HCT116 (cell line): ENCODE measurements at regions not wholly inside any gene's neighbourhood (a gene's known extent, or its start where the extent isn't known, plus 50 kb on each side); places are given as distances from the start of the nearest gene placed in this dataset.

Experiments used
- ATAC-seq: fragments of 200-7000 bp; cut with Tn5 transposase; 2 replicates; pipeline ENCODE4 v1.9.1; 2020; ENCODE audit warnings: mild to moderate bottlenecking, moderate library complexity
- BruUV-seq: library from RNA; stranded (reverse); fragments of 400-500 nt; replicated peaks from 2 replicates; lab custom pipeline; 2021; lab: Mats Ljungman, UMichigan
- CTCF ChIA-PET: fragments of 300-600 bp; sonication (Branson Sonifier 250); formaldehyde crosslinking; loops from one replicate; lab custom pipeline; 2021; ENCODE audit warnings: antibody characterized with exemption; lab: Charles Lee
- POLR2A ChIA-PET: fragments of 300-600, 350-600 bp; sonication (Branson Sonifier 250); formaldehyde crosslinking; loops from one replicate; lab custom pipeline; 2021; ENCODE audit warnings: antibody characterized with exemption; lab: Charles Lee
- RAD21 ChIA-PET, 2 experiments: fragments of 300-600 bp; sonication (Branson Sonifier 250); formaldehyde crosslinking; loops; one replicate each; lab custom pipeline; 2023; ENCODE audit warnings: low total read pairs in 2 of 2; ENCODE audit not compliant: uncharacterized antibody in 2 of 2, unreplicated experiment in 2 of 2, low non-redundant PET in 1 of 2; lab: Charles Lee
- DNase-seq: peaks from one replicate; pipeline ENCODE4 v3.0.0-alpha.2; 2010; ENCODE audit warnings: low read depth, low spot score
- H2AFZ ChIP-seq: fragments of 200-600 bp; shearing (Covaris generic), sonication (generic); 2 replicates; pipeline ENCODE4 v1.6.1; 2017; ENCODE audit warnings: low read depth, mixed run types, mixed read lengths, antibody characterized with exemption, low read length; ENCODE audit not compliant: poor library complexity, severe bottlenecking
- H3K27ac ChIP-seq: 2 replicates; pipeline ENCODE4 v1.5.1; 2012; ENCODE audit warnings: low read depth, low read length
- H3K27me3 ChIP-seq: fragments of 200-600 bp; sonication (generic); 2 replicates; pipeline ENCODE4 v1.6.1; 2016; ENCODE audit warnings: mixed run types, low read length, mixed read lengths; ENCODE audit not compliant: insufficient read depth
- H3K36me3 ChIP-seq, 2 experiments: fragments of 200-500 bp in 1 of 2; fragments of 200-600 bp in 1 of 2; sonication (Bioruptor generic) in 1 of 2; sonication (generic) in 1 of 2; 2 replicates each; pipeline versions ENCODE4 v1.5.1 to v1.6.1; 2014 to 2016; ENCODE audit warnings: low read length in 2 of 2, inconsistent platforms in 1 of 2, mixed read lengths in 1 of 2, mixed run types in 1 of 2; ENCODE audit not compliant: insufficient read depth in 2 of 2, control insufficient read depth in 1 of 2
- H3K4me1 ChIP-seq, 2 experiments: fragments of 200-600 bp in 1 of 2; sonication (generic) in 1 of 2; 2 replicates each; pipeline versions ENCODE4 v1.5.1 to v1.6.1; 2012 to 2017; ENCODE audit warnings: low read length in 2 of 2, inconsistent platforms in 1 of 2, mild to moderate bottlenecking in 1 of 2, mixed read lengths in 1 of 2, mixed run types in 1 of 2, moderate library complexity in 1 of 2; ENCODE audit not compliant: insufficient read depth in 2 of 2, control insufficient read depth in 1 of 2
- H3K4me2 ChIP-seq: fragments of 200-600 bp; sonication (generic); 2 replicates; pipeline ENCODE4 v1.6.1; 2017; ENCODE audit warnings: mixed run types, low read length, mixed read lengths
- H3K4me3 ChIP-seq, 2 experiments: fragments of 200-600 bp in 1 of 2; sonication (generic) in 1 of 2; replicated peaks in 1 of 2; 2 replicates each; pipeline ENCODE4 v1.5.1; 2011 to 2016; ENCODE audit warnings: low read length in 2 of 2, control low read depth in 1 of 2, low read depth in 1 of 2, mild to moderate bottlenecking in 1 of 2, mixed read lengths in 1 of 2, mixed run types in 1 of 2
- H3K79me2 ChIP-seq: fragments of 200-600 bp; sonication (generic); 2 replicates; pipeline ENCODE4 v1.6.1; 2017; ENCODE audit warnings: mild to moderate bottlenecking, mixed run types, low read length, moderate library complexity, mixed read lengths; ENCODE audit not compliant: insufficient read depth
- H3K9ac ChIP-seq: fragments of 200-600 bp; sonication (generic); 2 replicates; pipeline ENCODE4 v1.6.1; 2016; ENCODE audit warnings: low read length, mixed read lengths
- H3K9me2 ChIP-seq: fragments of 200-600 bp; sonication (generic), shearing (Covaris generic); 2 replicates; pipeline ENCODE4 v1.6.1; 2017; ENCODE audit warnings: mixed run types, mild to moderate bottlenecking, moderate library complexity; ENCODE audit not compliant: insufficient read depth
- H3K9me3 ChIP-seq, 2 experiments: fragments of 200-500 bp in 1 of 2; fragments of 200-600 bp in 1 of 2; sonication (Bioruptor generic) in 1 of 2; sonication (generic) in 1 of 2; 2 replicates each; pipeline ENCODE4 v1.6.1; 2014 to 2017; ENCODE audit warnings: low read length in 2 of 2, mixed read lengths in 2 of 2, inconsistent platforms in 1 of 2, low read depth in 1 of 2, mild to moderate bottlenecking in 1 of 2, mixed run types in 1 of 2, moderate library complexity in 1 of 2; ENCODE audit not compliant: control insufficient read depth in 1 of 2, insufficient read depth in 1 of 2
- H4K20me1 ChIP-seq: fragments of 200-600 bp; sonication (generic), shearing (Covaris generic); 2 replicates; pipeline ENCODE4 v1.6.1; 2017; ENCODE audit warnings: mixed run types, mild to moderate bottlenecking, moderate library complexity; ENCODE audit not compliant: insufficient read depth
- MAX ChIP-seq: IDR thresholded peaks from 2 replicates; pipeline ENCODE4 v1.6.1; 2012
- RAD21 ChIP-seq: IDR thresholded peaks from 2 replicates; pipeline ENCODE4 v1.6.1; 2012; ENCODE audit warnings: low read depth, mild to moderate bottlenecking
- ZBTB33 ChIP-seq: IDR thresholded peaks from 2 replicates; pipeline ENCODE4 v1.6.1; 2011; ENCODE audit warnings: mild to moderate bottlenecking, low read length, moderate library complexity; ENCODE audit not compliant: insufficient replicate concordance; ENCODE audit errors: extremely low read depth
- intact Hi-C: fragments of 100-400 bp; cut with micrococcal nuclease; formaldehyde crosslinking; loops from 2 replicates; pipeline ENCODE4 v1.10.0; 2022
- TF ChIP-seq, protein P1 (sequence below): IDR thresholded peaks from 2 replicates; pipeline ENCODE4 v1.6.1; 2012; ENCODE audit warnings: low read depth

DNA sequence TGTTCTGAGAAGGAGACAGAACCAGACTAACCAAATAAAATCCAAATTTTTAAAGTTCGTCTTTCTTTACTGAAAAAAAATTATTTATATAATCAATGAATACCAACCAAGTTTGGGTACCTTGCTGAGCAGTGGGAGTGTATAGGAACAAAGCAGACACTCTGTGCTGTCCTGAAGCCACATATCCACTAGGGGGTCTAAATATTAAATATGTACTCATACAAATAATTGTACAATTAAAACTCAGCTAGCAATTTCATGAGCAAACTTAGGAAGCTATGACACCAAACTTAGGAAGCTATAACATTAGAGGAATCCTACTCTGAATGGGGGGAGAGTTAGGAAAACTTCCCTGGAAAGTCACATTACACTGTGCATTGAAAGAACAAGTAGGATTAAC, 582.0 kb upstream of the EPHA5 start:
- Histone ChIP-seq H3K4me1 (no peaks in the 10 kb centered on the region), H4K20me1 (no peaks in the 10 kb centered on the region), H3K9me2 (no peaks in the 10 kb centered on the region), H3K9ac (no peak overlapping the region), H3K36me3 (no peaks in the 10 kb centered on the region), H3K79me2 (no peaks in the 10 kb centered on the region), H2AFZ (no peak overlapping the region), H3K4me2 (no peak overlapping the region), H3K27ac (no peak overlapping the region), H3K9me3 (no peaks in the 10 kb centered on the region), H3K4me3 (no peak overlapping the region), H3K27me3 (no peaks in the 10 kb centered on the region)
- no peak for TF ChIP-seq MAX
- BruUV-seq = no TSS peak
- DNase-seq (no peak), ATAC-seq (no peak)
- intact Hi-C loops = no loop called here
- RAD21 ChIA-PET = no interaction called here
- POLR2A ChIA-PET = no interaction called here
- CTCF ChIA-PET = no interaction called here

DNA sequence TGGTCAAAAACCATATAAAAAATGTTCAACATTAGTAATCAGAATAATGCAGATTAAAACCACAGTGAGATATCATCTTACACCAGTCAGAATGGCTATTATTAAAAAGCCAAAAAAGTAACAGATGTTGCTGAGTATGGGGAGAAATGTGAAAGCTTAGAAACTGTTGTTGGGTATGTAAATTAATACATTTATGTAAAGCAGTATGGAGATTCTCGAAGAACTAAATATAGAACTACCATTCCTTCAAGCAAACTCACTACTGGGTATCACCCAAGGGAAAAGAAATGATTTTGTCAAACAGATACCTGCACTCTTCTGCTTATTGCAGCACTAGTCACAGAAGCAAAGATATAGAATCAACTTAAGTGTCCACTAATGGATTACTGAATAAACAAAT, 576.4 kb upstream of the EPHA5 start:
- Histone ChIP-seq H4K20me1 (no peaks in the 10 kb centered on the region), H3K4me1 (no peaks in the 10 kb centered on the region), H3K79me2 (no peaks in the 10 kb centered on the region), H3K4me3 (no peak overlapping the region), H3K36me3 (no peaks in the 10 kb centered on the region), H3K9me2 (no peaks in the 10 kb centered on the region), H3K9ac (no peak overlapping the region), H3K4me2 (no peak overlapping the region), H2AFZ (no peak overlapping the region), H3K9me3 (peaks cover 0 to 6% of the 10 kb centered on the region in 2 experiments; a peak in 1 of 4 replicates), H3K27ac (no peak overlapping the region), H3K27me3 (no peaks in the 10 kb centered on the region)
- CTCF ChIA-PET = no interaction called here
- RAD21 ChIA-PET = no interaction called here
- TF ChIP-seq RAD21 (no peak), ZBTB33 (no peak)
- TF ChIP-seq, protein P1, sequence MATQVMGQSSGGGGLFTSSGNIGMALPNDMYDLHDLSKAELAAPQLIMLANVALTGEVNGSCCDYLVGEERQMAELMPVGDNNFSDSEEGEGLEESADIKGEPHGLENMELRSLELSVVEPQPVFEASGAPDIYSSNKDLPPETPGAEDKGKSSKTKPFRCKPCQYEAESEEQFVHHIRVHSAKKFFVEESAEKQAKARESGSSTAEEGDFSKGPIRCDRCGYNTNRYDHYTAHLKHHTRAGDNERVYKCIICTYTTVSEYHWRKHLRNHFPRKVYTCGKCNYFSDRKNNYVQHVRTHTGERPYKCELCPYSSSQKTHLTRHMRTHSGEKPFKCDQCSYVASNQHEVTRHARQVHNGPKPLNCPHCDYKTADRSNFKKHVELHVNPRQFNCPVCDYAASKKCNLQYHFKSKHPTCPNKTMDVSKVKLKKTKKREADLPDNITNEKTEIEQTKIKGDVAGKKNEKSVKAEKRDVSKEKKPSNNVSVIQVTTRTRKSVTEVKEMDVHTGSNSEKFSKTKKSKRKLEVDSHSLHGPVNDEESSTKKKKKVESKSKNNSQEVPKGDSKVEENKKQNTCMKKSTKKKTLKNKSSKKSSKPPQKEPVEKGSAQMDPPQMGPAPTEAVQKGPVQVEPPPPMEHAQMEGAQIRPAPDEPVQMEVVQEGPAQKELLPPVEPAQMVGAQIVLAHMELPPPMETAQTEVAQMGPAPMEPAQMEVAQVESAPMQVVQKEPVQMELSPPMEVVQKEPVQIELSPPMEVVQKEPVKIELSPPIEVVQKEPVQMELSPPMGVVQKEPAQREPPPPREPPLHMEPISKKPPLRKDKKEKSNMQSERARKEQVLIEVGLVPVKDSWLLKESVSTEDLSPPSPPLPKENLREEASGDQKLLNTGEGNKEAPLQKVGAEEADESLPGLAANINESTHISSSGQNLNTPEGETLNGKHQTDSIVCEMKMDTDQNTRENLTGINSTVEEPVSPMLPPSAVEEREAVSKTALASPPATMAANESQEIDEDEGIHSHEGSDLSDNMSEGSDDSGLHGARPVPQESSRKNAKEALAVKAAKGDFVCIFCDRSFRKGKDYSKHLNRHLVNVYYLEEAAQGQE = no peak
- POLR2A ChIA-PET = no interaction called here
- no peak for ATAC-seq
- no peak for DNase-seq
- BruUV-seq = no TSS peak
- intact Hi-C loops = no loop called here
